ENCODE measurements at regions not wholly inside any gene's neighbourhood (a gene's known extent, or its start where the extent isn't known, plus 50 kb on each side); places are given as distances from the start of the nearest gene placed in this dataset.

- DNase-seq = no peak
These were observed 255.8 kb downstream of the ANAPC1 start for GRCh38 chr2:111628221-111628620.

DNA sequence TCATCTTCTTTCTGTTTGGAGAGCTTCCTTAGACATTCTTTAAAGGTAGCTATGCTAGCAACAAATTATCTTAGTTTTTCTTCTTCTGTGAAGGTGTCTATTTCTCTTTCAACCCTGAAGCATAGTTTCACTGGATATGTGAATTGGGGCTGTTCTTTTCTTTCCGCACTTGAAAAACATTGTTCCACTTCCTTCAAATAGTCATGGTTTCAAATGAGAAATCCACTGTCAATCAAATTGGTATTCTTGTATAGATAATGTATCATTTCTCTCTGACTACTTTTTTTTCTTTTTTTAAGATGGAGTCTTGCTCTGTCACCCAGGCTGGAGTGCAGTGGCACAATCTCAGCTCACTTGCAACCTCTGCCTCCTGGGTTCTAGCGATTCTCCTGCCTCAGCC, 254.0 kb downstream of the ANAPC1 start:
- no peak for DNase-seq

- no peak for DNase-seq
These were observed 251.3 kb downstream of the ANAPC1 start for GRCh38 chr2:111632661-111633060.

DNA sequence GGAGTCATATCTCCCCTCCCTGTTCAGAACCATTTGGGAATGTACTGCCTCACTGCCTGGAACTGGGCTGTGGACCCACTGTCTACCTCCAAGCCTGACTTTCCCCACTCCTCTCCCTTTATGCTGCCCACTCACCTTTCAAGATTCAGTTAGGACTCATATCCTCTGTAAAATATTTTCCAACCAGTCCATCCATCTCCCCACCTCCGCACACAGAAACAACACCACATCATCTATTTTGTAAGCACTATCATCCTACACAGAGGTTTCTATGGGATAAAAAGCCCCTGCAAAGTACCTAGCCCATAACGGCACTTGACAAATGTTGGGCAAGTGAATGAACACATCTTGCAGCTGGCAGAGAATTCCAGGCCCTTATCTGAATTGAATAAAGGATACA, 250.8 kb downstream of the ANAPC1 start:
- DNase-seq = no peak

DNA sequence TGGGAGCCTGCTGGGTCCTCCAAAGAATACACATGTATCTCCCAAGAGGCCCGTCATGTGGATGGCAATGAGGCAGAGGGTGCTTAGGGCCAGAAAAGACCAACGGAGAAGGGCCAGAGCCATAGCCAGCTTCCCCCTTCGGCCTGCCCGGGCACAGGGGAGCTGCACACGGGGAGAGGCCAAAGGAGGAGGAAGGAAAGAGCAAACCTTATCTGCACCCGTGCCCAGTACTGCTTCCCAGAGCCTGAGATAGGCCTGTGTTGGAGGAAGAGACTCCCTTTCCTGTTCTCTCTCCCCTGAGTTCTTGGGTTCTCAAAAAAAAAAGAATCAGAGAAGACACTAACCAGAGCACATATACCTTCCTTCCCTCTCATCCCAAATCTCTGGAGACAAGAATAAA, 250.3 kb downstream of the ANAPC1 start:
- no peak for DNase-seq

DNA sequence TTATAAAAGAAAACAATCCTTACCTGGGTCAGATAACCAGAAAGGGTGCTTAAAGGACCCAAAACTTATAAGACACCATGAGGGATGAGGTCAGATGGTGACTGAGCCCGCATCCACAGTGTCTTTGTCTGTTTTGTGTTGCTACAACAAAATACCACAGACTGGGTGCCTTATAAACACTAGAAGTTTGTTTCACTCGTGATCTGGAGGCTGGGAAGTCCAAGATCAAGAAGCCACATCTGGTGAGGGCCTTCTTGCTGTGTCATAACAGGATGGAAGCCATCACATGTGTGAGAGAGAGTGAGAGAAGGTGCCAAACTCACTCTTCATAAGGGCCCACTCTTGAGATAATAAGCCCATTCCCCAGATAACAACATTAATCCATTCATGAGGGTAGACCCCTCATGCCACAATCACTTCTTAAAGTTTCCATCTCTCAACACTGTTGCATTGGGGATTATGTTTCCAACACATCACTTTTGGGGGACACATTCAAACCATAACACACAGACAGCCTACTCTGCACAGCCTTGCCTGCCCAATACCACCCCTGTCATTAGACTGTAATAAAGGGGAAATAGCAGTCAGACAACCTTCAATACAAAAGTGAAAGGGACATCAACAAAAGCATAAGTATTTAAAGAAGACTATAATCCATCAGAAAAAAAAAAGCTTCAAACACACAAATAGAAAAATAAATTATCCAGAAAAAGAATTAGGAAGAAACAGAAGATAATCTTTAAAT, 249.8 kb downstream of the ANAPC1 start:
- DNase-seq = no peak

GRCh38 chr2:111634995-111635538, 248.9 kb downstream of the ANAPC1 start:
- no peak for DNase-seq

- no peak for DNase-seq
These were observed 247.1 kb downstream of the ANAPC1 start for GRCh38 chr2:111636905-111637304.

DNA sequence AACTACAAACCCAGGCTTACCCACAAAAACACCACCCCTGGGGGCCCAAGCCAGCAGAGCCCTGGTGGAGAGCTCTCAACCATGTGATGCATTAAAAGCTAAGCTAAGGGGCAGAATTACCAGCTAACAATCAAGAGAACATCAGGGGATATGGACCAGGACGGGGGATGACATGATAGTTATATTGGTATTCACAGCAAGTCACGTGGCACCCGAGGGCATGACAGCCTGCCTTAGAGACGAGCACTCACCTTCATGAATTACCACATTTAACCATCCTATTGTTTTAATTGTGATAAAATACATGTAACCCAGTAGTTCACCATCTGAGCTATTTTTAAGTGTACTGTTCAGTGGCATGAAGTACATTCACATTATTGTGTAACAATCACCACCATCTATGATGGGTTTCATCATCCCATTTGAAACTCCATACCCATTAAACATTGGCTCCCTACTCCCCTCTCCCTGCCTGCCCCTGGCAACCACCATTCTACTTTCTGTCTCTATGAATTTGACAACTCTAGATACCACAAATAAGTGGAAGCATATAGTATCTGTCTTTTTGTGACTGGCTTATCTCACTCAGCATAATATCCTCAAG, 245.6 kb downstream of the ANAPC1 start:
- no peak for DNase-seq

DNA sequence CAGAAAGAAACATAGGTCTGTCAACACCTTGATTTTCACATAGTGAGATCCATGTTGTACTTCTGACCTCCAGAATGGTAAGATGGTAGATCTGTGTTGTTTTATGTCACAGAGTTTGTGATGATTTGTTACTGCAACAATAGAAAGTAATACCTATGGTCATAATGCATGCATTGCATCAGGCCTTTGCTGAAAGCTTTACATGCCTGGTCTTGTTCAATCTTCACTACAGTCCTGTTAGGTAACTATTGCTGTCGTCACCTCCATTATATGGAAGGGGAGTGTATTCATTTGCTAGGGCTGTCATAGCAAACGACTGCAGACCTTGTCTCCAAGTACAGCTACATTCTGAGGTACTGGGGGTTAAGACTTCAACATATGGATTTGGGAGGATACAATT, 243.5 kb downstream of the ANAPC1 start:
- DNase-seq = no peak

DNA sequence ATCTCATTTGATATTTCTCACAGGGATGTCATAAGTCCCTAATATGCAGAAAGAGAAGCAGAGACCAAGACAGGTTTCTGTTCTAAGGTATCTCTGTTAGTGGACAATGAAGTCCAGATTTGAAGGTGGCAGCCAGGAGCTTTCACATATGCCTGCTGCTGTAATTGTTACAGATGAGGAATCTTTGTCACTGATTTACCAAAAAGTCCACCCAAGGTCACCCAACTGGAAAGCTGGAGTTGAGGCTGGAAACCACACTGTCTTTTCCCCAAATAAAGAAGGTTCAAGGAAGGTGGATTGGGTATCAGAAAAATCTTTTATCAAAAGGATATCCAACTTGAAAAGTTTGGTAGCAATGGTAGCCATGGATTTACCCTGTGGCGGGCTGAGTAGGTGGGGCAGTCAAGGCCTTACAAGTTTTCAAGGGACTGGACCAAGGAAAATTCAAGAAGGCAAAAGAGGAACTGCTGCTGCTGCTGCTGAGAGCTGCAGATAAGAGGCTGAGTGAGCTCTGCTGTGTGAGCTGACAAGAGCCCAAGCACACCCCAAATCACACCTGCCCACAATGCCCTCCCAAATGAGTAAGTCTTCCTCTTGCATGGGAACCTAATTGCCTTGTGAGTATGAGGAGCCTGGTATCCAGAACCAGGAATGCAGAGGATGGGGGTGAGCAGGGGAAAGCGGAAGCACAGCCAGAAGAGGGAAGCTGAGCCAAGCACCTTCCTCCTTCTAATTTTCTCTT, 241.2 kb downstream of the ANAPC1 start:
- DNase-seq = no peak

DNA sequence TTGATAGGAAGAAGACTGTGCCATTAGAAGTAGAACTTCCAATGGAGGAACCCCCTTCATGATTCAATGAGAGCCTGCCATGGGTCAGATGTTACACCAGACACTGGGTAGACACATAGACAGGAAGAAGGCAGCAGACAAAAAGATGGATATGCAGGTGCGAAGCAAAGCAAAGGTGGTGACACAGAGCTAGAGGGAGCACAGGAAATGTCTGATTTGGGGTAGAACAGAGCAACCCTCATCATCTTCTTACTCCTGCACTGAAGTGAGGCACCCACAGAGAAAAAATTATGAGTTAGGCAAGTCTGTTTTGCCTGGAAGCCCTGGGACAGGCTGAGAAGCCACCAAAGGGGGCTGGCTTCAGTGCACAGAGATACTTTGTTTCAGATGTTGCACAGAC, 240.2 kb downstream of the ANAPC1 start:
- DNase-seq = no peak

DNA sequence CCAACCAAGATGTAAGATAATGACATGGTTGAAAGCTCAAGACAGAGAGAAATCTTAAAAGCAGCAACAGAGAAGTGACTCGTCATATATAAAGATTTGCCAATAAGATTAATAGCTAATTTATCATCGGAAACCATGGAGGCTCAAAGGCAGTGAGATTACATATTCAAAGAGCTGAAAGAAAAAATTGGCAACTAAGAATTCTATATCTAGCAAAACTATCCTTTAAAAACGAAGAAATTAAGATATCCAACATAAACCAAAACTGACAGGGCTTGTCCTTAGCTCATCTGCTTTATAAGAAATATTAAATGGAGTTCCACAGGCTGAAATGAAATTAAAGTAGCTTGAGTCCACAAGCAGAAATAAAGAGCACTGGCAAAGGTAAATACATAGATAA, 236.6 kb downstream of the ANAPC1 start:
- no peak for DNase-seq

- DNase-seq = no peak
These were observed 232.0 kb downstream of the ANAPC1 start for GRCh38 chr2:111652038-111652437.

- DNase-seq = no peak
These were observed 231.3 kb downstream of the ANAPC1 start for GRCh38 chr2:111652681-111653080.

DNA sequence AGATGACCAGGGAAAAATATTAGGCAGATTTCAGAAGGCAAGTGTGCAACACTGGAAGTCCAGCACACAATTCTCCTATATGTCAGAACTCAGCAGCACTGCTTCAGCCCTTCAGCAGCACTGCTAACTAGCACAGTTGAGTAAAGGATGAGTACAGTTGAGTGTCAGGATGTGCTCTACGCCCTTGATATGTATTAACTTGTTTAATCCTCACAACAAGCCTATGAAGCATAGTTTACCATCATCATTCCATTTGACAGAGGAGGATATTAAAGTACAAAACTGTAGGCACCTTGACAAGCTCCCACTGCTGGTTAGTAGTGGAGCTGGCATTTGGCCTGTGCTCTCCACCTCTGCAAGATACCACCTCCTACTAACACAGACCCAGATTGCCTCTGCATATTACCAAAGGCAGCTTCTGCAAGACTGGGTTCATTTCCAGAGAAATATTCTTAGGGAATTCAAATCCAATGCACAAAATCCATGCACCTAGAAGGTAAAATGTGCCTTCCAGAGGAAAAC, 230.8 kb downstream of the ANAPC1 start:
- no peak for DNase-seq

DNA sequence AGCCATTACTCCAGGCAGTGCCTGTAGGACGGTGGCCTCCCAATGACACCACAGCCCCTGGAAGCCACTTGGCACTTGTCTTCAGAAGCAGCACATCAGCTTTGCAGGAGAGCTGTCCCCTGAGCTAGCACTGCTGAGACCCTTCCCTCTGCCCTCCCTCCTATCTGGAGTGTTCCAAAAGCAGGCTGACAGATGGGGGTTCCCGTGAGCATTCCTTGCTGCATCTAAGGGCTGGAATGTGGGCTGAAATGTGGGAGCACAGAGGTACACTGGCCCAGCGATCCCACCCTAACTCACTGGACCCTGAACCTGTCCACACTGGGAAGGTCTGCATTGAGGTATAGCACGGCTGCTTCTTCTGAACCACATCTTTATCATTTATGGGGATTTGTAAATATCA, 230.1 kb downstream of the ANAPC1 start:
- DNase-seq = no peak

- DNase-seq = no peak
These were observed 229.2 kb downstream of the ANAPC1 start for GRCh38 chr2:111654829-111655228.

- DNase-seq = no peak
These were observed 227.6 kb downstream of the ANAPC1 start for GRCh38 chr2:111656436-111656835.

- no peak for DNase-seq
These were observed 227.1 kb downstream of the ANAPC1 start for GRCh38 chr2:111656894-111657293.

GRCh38 chr2:111657351-111657975, 226.5 kb downstream of the ANAPC1 start:
- no peak for DNase-seq

GRCh38 chr2:111659361-111660333, 224.3 kb downstream of the ANAPC1 start:
- DNase-seq = no peak

Data from activated naive CD4-positive, alpha-beta T cell treated with anti-CD3 and anti-CD28 coated beads, Interleukin-2, amount 50 U/mL, for 16 hours (primary cell).